Ectodermal cell (in vitro differentiated cells): ENCODE measurements at regions not wholly inside any gene's neighbourhood (a gene's known extent, or its start where the extent isn't known, plus 50 kb on each side); places are given as distances from the start of the nearest gene placed in this dataset.

Experiments used
- H3K27ac ChIP-seq: 2 replicates; pipeline ENCODE4 v1.7.0; 2013; ENCODE audit warnings: mild to moderate bottlenecking, low read depth, low read length; ENCODE audit not compliant: insufficient read depth, poor library complexity, severe bottlenecking
- H3K27me3 ChIP-seq: 2 replicates; pipeline ENCODE4 v1.7.0; 2013; ENCODE audit warnings: mild to moderate bottlenecking, low read length; ENCODE audit not compliant: insufficient read depth, control insufficient read depth, poor library complexity, severe bottlenecking
- H3K36me3 ChIP-seq: one replicate; pipeline ENCODE4 v1.7.0; 2013; ENCODE audit warnings: low read length; ENCODE audit not compliant: control insufficient read depth, insufficient read depth
- H3K4me1 ChIP-seq: one replicate; pipeline ENCODE4 v1.7.0; 2013; ENCODE audit warnings: low read length; ENCODE audit not compliant: control insufficient read depth, insufficient read depth
- H3K4me3 ChIP-seq: 2 replicates; pipeline ENCODE4 v1.7.0; 2013; ENCODE audit warnings: low read depth, low read length, control low read depth; ENCODE audit not compliant: insufficient read depth
- H3K9me3 ChIP-seq: 2 replicates; pipeline ENCODE4 v1.7.0; 2013; ENCODE audit warnings: mild to moderate bottlenecking, low read length, moderate library complexity; ENCODE audit not compliant: control insufficient read depth
- WGBS, 2 experiments: methylation state at CpG; one replicate each; pipeline ENCODE4 v1.1.7; 2013; ENCODE audit warnings: missing lambda C conversion rate in 2 of 2; 5-methylcytosine and 5-hydroxymethylcytosine counted together

GRCh38 chr3:154976072-154976983, 103.8 kb upstream of the MME start:
- 97 to 100% methylated on average over 3 to 5 of the region's 5 CpGs for WGBS, 2 experiments
- Histone ChIP-seq H3K4me1 (no peaks in the 10 kb centered on the region), H3K27ac (no peak overlapping the region), H3K36me3 (no peaks in the 10 kb centered on the region), H3K27me3 (no peaks in the 10 kb centered on the region), H3K9me3 (no peaks in the 10 kb centered on the region), H3K4me3 (no peak overlapping the region)

GRCh38 chr3:154973851-154974250, 106.3 kb upstream of the MME start:
- H3K27ac ChIP-seq: no peak overlapping the region
- WGBS, 2 experiments: 80 to 94% methylated on average over 2 to 3 of the region's 3 CpGs
- no peaks in the 10 kb centered on the region for H3K4me1 ChIP-seq
- H3K36me3 ChIP-seq: no peaks in the 10 kb centered on the region
- no peak overlapping the region for H3K4me3 ChIP-seq
- no peaks in the 10 kb centered on the region for H3K9me3 ChIP-seq
- H3K27me3 ChIP-seq: no peaks in the 10 kb centered on the region

- no peaks in the 10 kb centered on the region for H3K4me1 ChIP-seq
- H3K9me3 ChIP-seq: no peaks in the 10 kb centered on the region
- H3K27ac ChIP-seq: no peak overlapping the region
- WGBS, 2 experiments: 95 to 100% methylated on average over 1 of the region's 1 CpG
- no peaks in the 10 kb centered on the region for H3K36me3 ChIP-seq
- no peaks in the 10 kb centered on the region for H3K27me3 ChIP-seq
- no peak overlapping the region for H3K4me3 ChIP-seq
These were observed 107.2 kb upstream of the MME start for GRCh38 chr3:154972951-154973350.

- Histone ChIP-seq H3K4me3 (no peak overlapping the region), H3K27me3 (no peaks in the 10 kb centered on the region), H3K27ac (no peak overlapping the region), H3K9me3 (no peaks in the 10 kb centered on the region), H3K36me3 (no peaks in the 10 kb centered on the region), H3K4me1 (no peaks in the 10 kb centered on the region)
- 67 to 82% methylated on average over 1 to 2 of the region's 2 CpGs for WGBS, 2 experiments
These were observed 108.3 kb upstream of the MME start for GRCh38 chr3:154971771-154972326.

- no peaks in the 10 kb centered on the region for H3K9me3 ChIP-seq
- H3K27ac ChIP-seq: no peak overlapping the region
- H3K4me3 ChIP-seq: no peak overlapping the region
- H3K36me3 ChIP-seq: no peaks in the 10 kb centered on the region
- 90 to 93% methylated on average over 7 of the region's 7 CpGs for WGBS, 2 experiments
- no peaks in the 10 kb centered on the region for H3K27me3 ChIP-seq
- H3K4me1 ChIP-seq: no peaks in the 10 kb centered on the region
These were observed 108.8 kb upstream of the MME start for GRCh38 chr3:154971341-154971740.

GRCh38 chr3:154970797-154971196, 109.3 kb upstream of the MME start:
- H3K4me3 ChIP-seq: no peak overlapping the region
- no peaks in the 10 kb centered on the region for H3K4me1 ChIP-seq
- H3K9me3 ChIP-seq: no peaks in the 10 kb centered on the region
- H3K27ac ChIP-seq: no peak overlapping the region
- no peaks in the 10 kb centered on the region for H3K27me3 ChIP-seq
- H3K36me3 ChIP-seq: no peaks in the 10 kb centered on the region
- WGBS, 2 experiments: 93 to 94% methylated on average over 3 of the region's 3 CpGs

GRCh38 chr3:154969366-154969765, 110.8 kb upstream of the MME start:
- Histone ChIP-seq H3K36me3 (no peaks in the 10 kb centered on the region), H3K9me3 (no peaks in the 10 kb centered on the region), H3K27ac (no peak overlapping the region), H3K4me3 (no peak overlapping the region), H3K27me3 (no peaks in the 10 kb centered on the region), H3K4me1 (no peaks in the 10 kb centered on the region)
- 67 to 91% methylated on average over 1 of the region's 2 CpGs for WGBS, 2 experiments

GRCh38 chr3:154967090-154967489, 113.0 kb upstream of the MME start:
- Histone ChIP-seq H3K27ac (no peak overlapping the region), H3K27me3 (no peaks in the 10 kb centered on the region), H3K4me3 (no peak overlapping the region), H3K9me3 (no peaks in the 10 kb centered on the region), H3K36me3 (no peaks in the 10 kb centered on the region), H3K4me1 (no peaks in the 10 kb centered on the region)

GRCh38 chr3:154956815-154957214, 123.3 kb upstream of the MME start:
- Histone ChIP-seq H3K27ac (no peak overlapping the region), H3K4me1 (no peaks in the 10 kb centered on the region), H3K36me3 (no peaks in the 10 kb centered on the region), H3K9me3 (no peaks in the 10 kb centered on the region), H3K4me3 (no peak overlapping the region), H3K27me3 (no peaks in the 10 kb centered on the region)
- 81 to 94% methylated on average over 1 of the region's 1 CpG for WGBS, 2 experiments

GRCh38 chr3:154955907-154956533, 124.1 kb upstream of the MME start:
- Histone ChIP-seq H3K36me3 (no peaks in the 10 kb centered on the region), H3K4me1 (no peaks in the 10 kb centered on the region), H3K27me3 (no peaks in the 10 kb centered on the region), H3K4me3 (no peak overlapping the region), H3K27ac (no peak overlapping the region), H3K9me3 (no peaks in the 10 kb centered on the region)
- 93 to 99% methylated on average over 1 to 2 of the region's 2 CpGs for WGBS, 2 experiments
